Pancreas (tissue), 10 donors: ENCODE measurements at regions not wholly inside any gene's neighbourhood (a gene's known extent, or its start where the extent isn't known, plus 50 kb on each side); places are given as distances from the start of the nearest gene placed in this dataset.

Experiments used
- ATAC-seq, 4 donors: fragments of 200-7000 bp; cut with Tn5 transposase; one replicate each; pipeline versions ENCODE4 v1.8.0 to v1.9.1; 2020; ENCODE audit warnings: mild to moderate bottlenecking in 4 of 4, moderate library complexity in 4 of 4
- DNase-seq, 6 donors: peaks; one replicate each; pipeline ENCODE4 v3.0.0-alpha.2; 2020
- FAIRE-seq: peaks from 2 replicates; lab custom pipeline; 2012; peaks lifted over from hg19 to GRCh38; lab: Jason Lieb, UNC
- H3K27ac ChIP-seq, 4 donors: fragments of 200-600 bp; sonication (generic); 1 replicate in 3 of 4; 2 replicates in 1 of 4; pipeline versions ENCODE4 v1.5.0 to v1.8.0; 2020
- H3K27me3 ChIP-seq, 4 donors: fragments of 200-600 bp; one replicate each; pipeline ENCODE4 v1.8.0; 2021
- H3K36me3 ChIP-seq, 3 donors: fragments of 200-600 bp; sonication (generic) in 1 of 3; one replicate each; pipeline versions ENCODE4 v1.5.0 to v1.8.0; 2020 to 2021
- H3K4me1 ChIP-seq, 3 donors: fragments of 200-600 bp; one replicate each; pipeline ENCODE4 v1.8.0; 2021
- H3K4me3 ChIP-seq, 4 donors: fragments of 200-600 bp; sonication (generic) in 2 of 4; one replicate each; pipeline versions ENCODE4 v1.5.0 to v1.8.0; 2020 to 2021
- H3K9me3 ChIP-seq, 4 donors: fragments of 200-600 bp; one replicate each; pipeline ENCODE4 v1.8.0; 2021
- CTCF ChIP-seq, 4 donors: fragments of 200-600 bp; sonication (generic) in 3 of 4; IDR thresholded peaks; one replicate each; pipeline versions ENCODE4 v1.5.0 to v1.8.0; 2021; ENCODE audit warnings: antibody characterized with exemption in 4 of 4
- WGBS, 2 donors: extraction: QIAGEN DNeasy Blood & Tissue Kit; methylation state at CpG; one replicate each; pipeline ENCODE4 v1.1.7; 2013; 5-methylcytosine and 5-hydroxymethylcytosine counted together
- intact Hi-C, 3 donors: fragments of 100-400 bp; cut with DNase I; formaldehyde crosslinking; loops; one replicate each; pipeline versions ENCODE4 v1.11.1 to v1.14.2; 2022
- donor health status: healthy with polysubstance abuse.
- donor health status: DM: no; HTN: no; CAD: no; lungs with moderate emphysema.
- donor health status: DM: no; HTN: no; CAD: no.
- donor health status: control.
- donor health status: control.
- donor health status: Bipolar disorder and iron deficiency.
- donor health status: DM: yes; HTN: yes; CAD: no.
- donor health status: DM: no; HTN: no; CAD: no.
- donor health status: DM: no; HTN: no; CAD: no.
- donor health status: DM: yes; HTN: yes; CAD: no.

GRCh38 chr13:80059789-80060188, 281.1 kb downstream of the SPRY2 start:
- Histone ChIP-seq H3K9me3 (peaks cover 0 to 3% (median 0%) of the 10 kb centered on the region in 4 donors), H3K4me3 (no peak overlapping the region), H3K27me3 (no peaks in the 10 kb centered on the region), H3K27ac (no peak overlapping the region), H3K36me3 (no peaks in the 10 kb centered on the region), H3K4me1 (no peaks in the 10 kb centered on the region)
- no peak for TF ChIP-seq CTCF (IDR thresholded peaks at IDR 0.05)
- FAIRE-seq (no peak), DNase-seq (no peak), ATAC-seq (no peak)
- WGBS, 2 donors: 86 to 91% methylated on average over 2 of the region's 2 CpGs
- intact Hi-C loops: no loop called here

- Histone ChIP-seq H3K27me3 (no peaks in the 10 kb centered on the region), H3K4me1 (no peaks in the 10 kb centered on the region), H3K36me3 (no peaks in the 10 kb centered on the region), H3K27ac (no peak overlapping the region), H3K9me3 (peaks cover 0 to 3% (median 0%) of the 10 kb centered on the region in 4 donors), H3K4me3 (no peak overlapping the region)
- WGBS, 2 donors: 87 to 89% methylated on average over 4 of the region's 4 CpGs
- FAIRE-seq: no peak
- intact Hi-C loops: no loop called here
- TF ChIP-seq CTCF (IDR thresholded peaks at IDR 0.05): no peak
- DNase-seq: no peak
- no peak for ATAC-seq
Measured at GRCh38 chr13:80058626-80059025, 282.3 kb downstream of the SPRY2 start.

GRCh38 chr13:80055847-80056246, 285.1 kb downstream of the SPRY2 start:
- Histone ChIP-seq H3K27me3 (no peaks in the 10 kb centered on the region), H3K27ac (no peak overlapping the region), H3K36me3 (no peaks in the 10 kb centered on the region), H3K4me3 (no peak overlapping the region), H3K9me3 (peaks cover 0 to 3% (median 0%) of the 10 kb centered on the region in 4 donors), H3K4me1 (no peaks in the 10 kb centered on the region)
- no peak for ATAC-seq
- intact Hi-C loops: no loop called here
- no peak for TF ChIP-seq CTCF (IDR thresholded peaks at IDR 0.05)
- WGBS, 2 donors: 85 to 88% methylated on average over 4 of the region's 4 CpGs
- no peak for FAIRE-seq
- DNase-seq: no peak

DNA sequence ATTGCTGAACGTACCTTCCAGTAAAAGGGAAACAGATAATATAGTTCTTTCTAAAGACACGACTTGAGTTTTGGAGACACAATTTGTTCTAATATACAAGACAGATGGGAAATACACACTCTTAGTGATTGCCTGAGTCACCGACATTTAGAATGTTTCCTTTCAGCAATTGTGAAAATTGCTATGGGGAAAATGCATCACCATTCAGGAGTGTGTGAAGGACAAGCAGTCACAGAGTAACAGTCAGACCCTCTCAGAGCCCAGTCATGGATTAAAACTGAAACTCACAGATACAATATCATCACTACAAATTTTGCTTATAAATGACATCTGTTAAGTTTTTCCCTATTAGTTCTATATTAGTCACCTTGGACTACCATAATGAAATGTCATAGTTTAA, 286.1 kb downstream of the SPRY2 start:
- no peak for ATAC-seq
- Histone ChIP-seq H3K27ac (no peak overlapping the region), H3K4me1 (no peaks in the 10 kb centered on the region), H3K4me3 (no peak overlapping the region), H3K9me3 (peaks cover 0 to 3% (median 0%) of the 10 kb centered on the region in 4 donors), H3K27me3 (no peaks in the 10 kb centered on the region), H3K36me3 (no peaks in the 10 kb centered on the region)
- intact Hi-C loops: no loop called here
- no peak for FAIRE-seq
- no peak for DNase-seq
- no peak for TF ChIP-seq CTCF (IDR thresholded peaks at IDR 0.05)
- 79 to 92% methylated on average over 3 of the region's 3 CpGs for WGBS, 2 donors

DNA sequence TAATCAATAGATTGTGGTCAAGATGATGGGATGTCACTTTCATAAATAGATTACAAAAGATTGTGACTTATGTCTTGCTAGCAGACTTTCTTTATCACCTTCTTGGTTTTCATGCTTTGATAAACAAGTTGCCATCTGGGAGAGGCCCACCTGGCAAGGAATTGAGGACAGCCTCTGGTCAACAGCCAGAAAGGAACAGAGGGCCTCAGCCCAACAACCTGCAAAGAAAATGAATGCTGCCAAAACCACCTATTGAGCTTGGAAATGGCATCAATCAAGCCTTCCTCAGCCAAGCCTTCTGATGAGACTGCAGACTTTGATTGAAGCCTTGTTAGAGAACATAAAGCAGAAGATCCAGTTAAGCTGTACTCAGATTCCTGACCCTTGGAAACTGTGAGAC, 288.6 kb downstream of the SPRY2 start:
- DNase-seq (no peak), ATAC-seq (no peak), FAIRE-seq (no peak)
- intact Hi-C loops: no loop called here
- Histone ChIP-seq H3K27me3 (no peaks in the 10 kb centered on the region), H3K9me3 (no peaks in the 10 kb centered on the region), H3K4me1 (peaks cover 8 to 20% (median 8%) of the 10 kb centered on the region in 3 donors), H3K27ac (no peak overlapping the region), H3K36me3 (no peaks in the 10 kb centered on the region), H3K4me3 (no peak overlapping the region)
- TF ChIP-seq CTCF (IDR thresholded peaks at IDR 0.05): no peak
